ENCODE measurements at regions not wholly inside any gene's neighbourhood (a gene's known extent, or its start where the extent isn't known, plus 50 kb on each side); places are given as distances from the start of the nearest gene placed in this dataset.

GRCh38 chr11:71095294-71095850, 157.0 kb downstream of the SHANK2 start:
- TF ChIP-seq CTCF (IDR thresholded peaks at IDR 0.05), result no peak
- no peaks in the 10 kb centered on the region for H3K4me1 ChIP-seq (ENCODE audit: control insufficient read depth, insufficient read depth, low read length)
- no peak overlapping the region for H3K4me3 ChIP-seq (ENCODE audit: low read length)
- H3K27ac ChIP-seq (ENCODE audit: low read length), result no peak overlapping the region
- no peak overlapping the region for H3K27ac Mint-ChIP-seq
- H3K36me3 ChIP-seq (ENCODE audit: control insufficient read depth, insufficient read depth, low read length), result no peaks in the 10 kb centered on the region
- WGBS (ENCODE audit: insufficient coverage), result 56% methylated on average over 9 of the region's 9 CpGs
- DNase-seq (no peak), ATAC-seq (no peak)
- no peaks in the 10 kb centered on the region for H3K27me3 ChIP-seq (ENCODE audit: control insufficient read depth, insufficient read depth, low read length)
- H3K9me3 Mint-ChIP-seq, result no peaks in the 10 kb centered on the region
- intact Hi-C loops (cut with micrococcal nuclease), result no loop called here
- no peak overlapping the region for H3K4me3 Mint-ChIP-seq
- no peaks in the 10 kb centered on the region for H3K4me1 Mint-ChIP-seq
- no peaks in the 10 kb centered on the region for H3K27me3 Mint-ChIP-seq (ENCODE audit: low read depth in 2 of 2)
- no peaks in the 10 kb centered on the region for H3K9me3 ChIP-seq (ENCODE audit: control insufficient read depth, insufficient read depth, low read length)
- H3K36me3 Mint-ChIP-seq, result no peaks in the 10 kb centered on the region

DNA sequence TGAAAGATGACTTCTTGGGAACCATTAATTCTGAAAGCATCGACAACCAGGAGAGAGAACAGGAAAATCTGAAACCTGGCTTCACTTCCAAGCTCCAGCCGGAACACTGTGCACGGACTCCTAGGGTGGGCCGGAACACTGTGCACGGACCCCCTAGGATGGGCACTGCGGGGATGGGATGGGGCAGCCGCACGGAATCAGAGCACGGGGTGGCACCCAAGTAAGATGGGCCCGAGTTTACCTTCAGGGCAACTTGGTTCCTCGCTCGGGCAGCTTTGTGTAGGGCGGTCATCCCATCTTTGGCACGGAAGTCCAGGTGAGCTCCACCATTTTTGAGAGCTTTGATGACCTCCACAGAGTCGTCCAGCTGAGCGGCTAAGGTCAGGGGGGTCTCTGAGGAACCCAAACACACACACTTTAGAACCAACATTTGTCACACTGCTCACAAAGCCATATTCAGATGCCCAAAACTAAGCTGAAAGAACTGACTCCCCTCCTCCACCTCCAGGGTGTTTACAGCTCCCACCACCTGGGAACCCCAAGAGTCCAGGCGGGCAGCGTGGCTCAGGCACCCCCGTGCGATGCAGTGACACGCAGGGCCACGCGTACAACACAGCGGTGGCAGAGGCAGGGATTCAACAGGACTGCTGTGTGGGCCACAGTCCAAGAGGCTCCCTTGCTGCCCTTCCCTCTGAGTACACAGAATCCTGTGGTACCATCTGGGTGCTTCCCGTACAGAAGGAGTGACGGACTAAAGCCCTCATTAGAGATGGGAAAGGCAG, 157.9 kb downstream of the SHANK2 start:
- no peak overlapping the region for H3K27ac ChIP-seq (ENCODE audit: low read length)
- no peaks in the 10 kb centered on the region for H3K9me3 ChIP-seq (ENCODE audit: control insufficient read depth, insufficient read depth, low read length)
- peaks cover 0 to 2% of the 10 kb centered on the region in 2 donors for H3K27me3 Mint-ChIP-seq (ENCODE audit: low read depth in 2 of 2)
- H3K36me3 Mint-ChIP-seq, result no peaks in the 10 kb centered on the region
- no peak for DNase-seq
- no peaks in the 10 kb centered on the region for H3K9me3 Mint-ChIP-seq
- H3K4me1 ChIP-seq (ENCODE audit: control insufficient read depth, insufficient read depth, low read length), result no peaks in the 10 kb centered on the region
- no peak overlapping the region for H3K4me3 ChIP-seq (ENCODE audit: low read length)
- 92% methylated on average over 26 of the region's 26 CpGs for WGBS (ENCODE audit: insufficient coverage)
- H3K27me3 ChIP-seq (ENCODE audit: control insufficient read depth, insufficient read depth, low read length), result no peaks in the 10 kb centered on the region
- H3K27ac Mint-ChIP-seq, result no peak overlapping the region
- intact Hi-C loops (cut with micrococcal nuclease), result no loop called here
- ATAC-seq, result no peak
- no peak for TF ChIP-seq CTCF (IDR thresholded peaks at IDR 0.05)
- no peak overlapping the region for H3K4me3 Mint-ChIP-seq
- H3K4me1 Mint-ChIP-seq, result no peaks in the 10 kb centered on the region
- no peaks in the 10 kb centered on the region for H3K36me3 ChIP-seq (ENCODE audit: control insufficient read depth, insufficient read depth, low read length)

GRCh38 chr11:71093783-71094182, 158.6 kb downstream of the SHANK2 start:
- intact Hi-C loops (cut with micrococcal nuclease), result no loop called here

More at GRCh38 chr11:71093783-71094182, 158.6 kb downstream of the SHANK2 start:
- DNase-seq, result no peak
- H3K4me3 Mint-ChIP-seq, result no peak overlapping the region
- no peak for ATAC-seq
- no peaks in the 10 kb centered on the region for H3K9me3 ChIP-seq (ENCODE audit: control insufficient read depth, insufficient read depth, low read length)
- H3K36me3 ChIP-seq (ENCODE audit: control insufficient read depth, insufficient read depth, low read length), result no peaks in the 10 kb centered on the region
- no peak overlapping the region for H3K27ac Mint-ChIP-seq
- peaks cover 0 to 3% of the 10 kb centered on the region in 2 donors for H3K27me3 Mint-ChIP-seq (ENCODE audit: low read depth in 2 of 2)
- no peak for TF ChIP-seq CTCF (IDR thresholded peaks at IDR 0.05)
- H3K4me1 Mint-ChIP-seq, result no peaks in the 10 kb centered on the region
- H3K4me1 ChIP-seq (ENCODE audit: control insufficient read depth, insufficient read depth, low read length), result no peaks in the 10 kb centered on the region
- H3K27me3 ChIP-seq (ENCODE audit: control insufficient read depth, insufficient read depth, low read length), result no peaks in the 10 kb centered on the region
- H3K9me3 Mint-ChIP-seq, result no peaks in the 10 kb centered on the region
- H3K4me3 ChIP-seq (ENCODE audit: low read length), result no peak overlapping the region
- 90% methylated on average over 13 of the region's 14 CpGs for WGBS (ENCODE audit: insufficient coverage)
- H3K36me3 Mint-ChIP-seq, result no peaks in the 10 kb centered on the region
- no peak overlapping the region for H3K27ac ChIP-seq (ENCODE audit: low read length)

Measured in natural killer cell (primary cell).